ENCODE measurements at regions not wholly inside any gene's neighbourhood (a gene's known extent, or its start where the extent isn't known, plus 50 kb on each side); places are given as distances from the start of the nearest gene placed in this dataset.

DNA sequence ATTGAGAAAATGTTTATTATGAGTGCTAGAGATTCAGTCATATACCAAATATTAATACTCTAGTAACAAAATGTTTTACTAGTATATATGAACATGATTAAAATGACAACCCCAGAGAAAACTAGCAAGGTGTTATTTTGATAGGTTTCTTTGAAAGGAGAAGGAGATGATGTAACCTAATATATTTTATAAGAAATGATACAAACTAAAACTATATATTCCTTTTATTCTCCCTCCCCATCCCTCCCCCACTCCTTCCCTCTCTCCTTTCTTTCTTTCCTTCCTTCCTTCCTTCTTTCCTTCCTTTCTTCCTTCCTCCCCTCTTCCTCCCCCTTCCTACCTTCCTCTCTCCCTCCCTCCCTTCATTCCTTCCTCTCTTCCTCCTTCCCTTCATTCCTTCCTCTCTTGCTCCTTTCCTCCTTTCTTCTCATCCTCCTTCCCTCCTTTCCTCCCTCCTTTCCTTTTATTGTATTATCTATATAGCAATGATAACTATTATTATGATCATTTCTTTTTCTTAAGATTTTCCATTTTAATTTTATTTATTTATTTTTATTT is 215.3 kb upstream of the MEF2C start:
- dilution Hi-C loops (cut with HindIII; ENCODE audit: low sequenced_read_pairs, unreplicated experiment): no loop called here
- Histone ChIP-seq H2AFZ (replicated peaks; ENCODE audit: low read length, poor library complexity) (no peak overlapping the region), H3K27me3 (ENCODE audit: control insufficient read depth, insufficient read depth, low read length) (no peaks in the 10 kb centered on the region), H4K20me1 (ENCODE audit: insufficient read depth, low read length) (no peaks in the 10 kb centered on the region), H2BK15ac (ENCODE audit: low read depth, low read length) (no peak overlapping the region), H3K4ac (ENCODE audit: low read depth, low read length) (no peak overlapping the region), H4K5ac (ENCODE audit: low read depth, low read length) (no peak overlapping the region), H3K18ac (ENCODE audit: low read depth, low read length) (no peak overlapping the region), H4K8ac (ENCODE audit: low read depth in 2 of 2, low read length in 2 of 2) (no peak overlapping the region), H3K4me1 (ENCODE audit: control insufficient read depth, insufficient read depth, low read length) (no peaks in the 10 kb centered on the region), H3K36me3 (ENCODE audit: control insufficient read depth, insufficient read depth, low read length) (no peaks in the 10 kb centered on the region), H3K9me1 (ENCODE audit: insufficient read depth, low read length) (no peaks in the 10 kb centered on the region), H2BK20ac (ENCODE audit: low read depth, low read length) (no peak overlapping the region), H3K9ac (ENCODE audit: low read depth, low read length) (no peak overlapping the region), H3K79me1 (ENCODE audit: low read depth in 1 of 2, low read length in 2 of 2) (no peaks in the 10 kb centered on the region), H3K4me3 (ENCODE audit: insufficient read depth, low read depth, low read length) (no peak overlapping the region), H2AK5ac (ENCODE audit: low read depth, low read length) (no peak overlapping the region), H3K23ac (ENCODE audit: low read depth, low read length) (no peak overlapping the region), H2BK5ac (ENCODE audit: low read depth, low read length, poor library complexity, severe bottlenecking) (no peak overlapping the region), H3K56ac (ENCODE audit: extremely low read depth, insufficient read depth, low read length) (no peak overlapping the region), H2AK9ac (replicated peaks; ENCODE audit: low read depth, low read length, poor library complexity) (no peak overlapping the region), H3K27ac (ENCODE audit: insufficient read depth, low read length) (no peak overlapping the region), H3K4me2 (ENCODE audit: low read depth, low read length) (no peak overlapping the region), H4K91ac (ENCODE audit: insufficient read depth, low read depth, low read length) (no peak overlapping the region), H3K9me3 (ENCODE audit: control insufficient read depth, insufficient read depth, low read length) (no peaks in the 10 kb centered on the region), H3K14ac (replicated peaks; ENCODE audit: low read depth, low read length) (no peak overlapping the region), H2BK120ac (ENCODE audit: low read depth, low read length) (no peak overlapping the region)
- ATAC-seq (ENCODE audit: low read depth) (no peak), DNase-seq (no peak)
- ChIA-PET CTCF (no interaction called here), POLR2A (ENCODE audit: unreplicated experiment) (no interaction called here)
- TF ChIP-seq CEBPB (IDR thresholded peaks at IDR 0.05; ENCODE audit: low read depth, low read length) (no peak), MAZ (IDR thresholded peaks at IDR 0.05; ENCODE audit: borderline replicate concordance, low read depth, low read length) (no peak), POLR2A (IDR thresholded peaks at IDR 0.05; ENCODE audit: low read depth, low read length) (no peak), NFE2L2 (IDR thresholded peaks at IDR 0.05; ENCODE audit: low read depth, low read length) (no peak), RAD21 (IDR thresholded peaks at IDR 0.05; ENCODE audit: low read length) (no peak), RFX5 (IDR thresholded peaks at IDR 0.05; ENCODE audit: low read depth, low read length) (no peak), RCOR1 (IDR thresholded peaks at IDR 0.05; ENCODE audit: insufficient replicate concordance, low read length) (no peak), BHLHE40 (IDR thresholded peaks at IDR 0.05; ENCODE audit: low read depth, low read length) (no peak), SMC3 (IDR thresholded peaks at IDR 0.05; ENCODE audit: low read depth, low read length) (no peak), MAFK (IDR thresholded peaks at IDR 0.05; ENCODE audit: low read depth, low read length) (no peak), CHD1 (IDR thresholded peaks at IDR 0.05; ENCODE audit: low read depth, low read length) (no peak), FOS (IDR thresholded peaks at IDR 0.05; ENCODE audit: low read depth, low read length) (no peak), MXI1 (IDR thresholded peaks at IDR 0.05; ENCODE audit: borderline replicate concordance, low read depth, low read length) (no peak)
- TF ChIP-seq, protein P1, sequence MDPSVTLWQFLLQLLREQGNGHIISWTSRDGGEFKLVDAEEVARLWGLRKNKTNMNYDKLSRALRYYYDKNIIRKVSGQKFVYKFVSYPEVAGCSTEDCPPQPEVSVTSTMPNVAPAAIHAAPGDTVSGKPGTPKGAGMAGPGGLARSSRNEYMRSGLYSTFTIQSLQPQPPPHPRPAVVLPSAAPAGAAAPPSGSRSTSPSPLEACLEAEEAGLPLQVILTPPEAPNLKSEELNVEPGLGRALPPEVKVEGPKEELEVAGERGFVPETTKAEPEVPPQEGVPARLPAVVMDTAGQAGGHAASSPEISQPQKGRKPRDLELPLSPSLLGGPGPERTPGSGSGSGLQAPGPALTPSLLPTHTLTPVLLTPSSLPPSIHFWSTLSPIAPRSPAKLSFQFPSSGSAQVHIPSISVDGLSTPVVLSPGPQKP (IDR thresholded peaks at IDR 0.05; ENCODE audit: borderline replicate concordance, low read depth, low read length): no peak
- TF ChIP-seq, protein P2, sequence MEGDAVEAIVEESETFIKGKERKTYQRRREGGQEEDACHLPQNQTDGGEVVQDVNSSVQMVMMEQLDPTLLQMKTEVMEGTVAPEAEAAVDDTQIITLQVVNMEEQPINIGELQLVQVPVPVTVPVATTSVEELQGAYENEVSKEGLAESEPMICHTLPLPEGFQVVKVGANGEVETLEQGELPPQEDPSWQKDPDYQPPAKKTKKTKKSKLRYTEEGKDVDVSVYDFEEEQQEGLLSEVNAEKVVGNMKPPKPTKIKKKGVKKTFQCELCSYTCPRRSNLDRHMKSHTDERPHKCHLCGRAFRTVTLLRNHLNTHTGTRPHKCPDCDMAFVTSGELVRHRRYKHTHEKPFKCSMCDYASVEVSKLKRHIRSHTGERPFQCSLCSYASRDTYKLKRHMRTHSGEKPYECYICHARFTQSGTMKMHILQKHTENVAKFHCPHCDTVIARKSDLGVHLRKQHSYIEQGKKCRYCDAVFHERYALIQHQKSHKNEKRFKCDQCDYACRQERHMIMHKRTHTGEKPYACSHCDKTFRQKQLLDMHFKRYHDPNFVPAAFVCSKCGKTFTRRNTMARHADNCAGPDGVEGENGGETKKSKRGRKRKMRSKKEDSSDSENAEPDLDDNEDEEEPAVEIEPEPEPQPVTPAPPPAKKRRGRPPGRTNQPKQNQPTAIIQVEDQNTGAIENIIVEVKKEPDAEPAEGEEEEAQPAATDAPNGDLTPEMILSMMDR (conservative IDR thresholded peaks at IDR 0.05; ENCODE audit: low read depth, low read length): no peak
- TF ChIP-seq, protein P3, sequence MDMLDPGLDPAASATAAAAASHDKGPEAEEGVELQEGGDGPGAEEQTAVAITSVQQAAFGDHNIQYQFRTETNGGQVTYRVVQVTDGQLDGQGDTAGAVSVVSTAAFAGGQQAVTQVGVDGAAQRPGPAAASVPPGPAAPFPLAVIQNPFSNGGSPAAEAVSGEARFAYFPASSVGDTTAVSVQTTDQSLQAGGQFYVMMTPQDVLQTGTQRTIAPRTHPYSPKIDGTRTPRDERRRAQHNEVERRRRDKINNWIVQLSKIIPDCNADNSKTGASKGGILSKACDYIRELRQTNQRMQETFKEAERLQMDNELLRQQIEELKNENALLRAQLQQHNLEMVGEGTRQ (IDR thresholded peaks at IDR 0.05; ENCODE audit: low read depth, low read length): no peak
- intact Hi-C loops (cut with micrococcal nuclease): no loop called here
- in situ Hi-C loops (cut with MboI; ENCODE audit: low sequenced_read_pairs): no loop called here
- no TSS peak for BruUV-seq (replicated peaks)
